ENCODE measurements at regions not wholly inside any gene's neighbourhood (a gene's known extent, or its start where the extent isn't known, plus 50 kb on each side); places are given as distances from the start of the nearest gene placed in this dataset.

GRCh38 chr5:124669956-124670721 lies 76.3 kb downstream of the ZNF608 start:
- Mint-ChIP-seq H3K27ac (no peak overlapping the region), H3K36me3 (no peaks in the 10 kb centered on the region), H3K27me3 (peaks cover 3% of the 10 kb centered on the region), H3K4me1 (ENCODE audit: low read depth) (no peaks in the 10 kb centered on the region), H3K9me3 (ENCODE audit: low read depth) (no peaks in the 10 kb centered on the region), H3K4me3 (no peak overlapping the region)

- Mint-ChIP-seq H3K36me3 (no peaks in the 10 kb centered on the region), H3K4me3 (no peak overlapping the region)
Observed at GRCh38 chr5:124669300-124669648, 77.2 kb downstream of the ZNF608 start.

GRCh38 chr5:124668353-124669299 lies 77.8 kb downstream of the ZNF608 start:
- no peak overlapping the region for H3K27ac Mint-ChIP-seq
- no peaks in the 10 kb centered on the region for H3K36me3 Mint-ChIP-seq
- H3K4me1 Mint-ChIP-seq (ENCODE audit: low read depth) = no peaks in the 10 kb centered on the region
- no peaks in the 10 kb centered on the region for H3K9me3 Mint-ChIP-seq (ENCODE audit: low read depth)
- H3K27me3 Mint-ChIP-seq = peaks cover 3% of the 10 kb centered on the region
- H3K4me3 Mint-ChIP-seq = no peak overlapping the region

More at GRCh38 chr5:124669300-124669648, 77.2 kb downstream of the ZNF608 start:
- no peaks in the 10 kb centered on the region for H3K9me3 Mint-ChIP-seq (ENCODE audit: low read depth)
- peaks cover 3% of the 10 kb centered on the region for H3K27me3 Mint-ChIP-seq
- no peak overlapping the region for H3K27ac Mint-ChIP-seq
- H3K4me1 Mint-ChIP-seq (ENCODE audit: low read depth) = no peaks in the 10 kb centered on the region

GRCh38 chr5:124665625-124666024 lies 80.8 kb downstream of the ZNF608 start:
- Mint-ChIP-seq H3K9me3 (ENCODE audit: low read depth) (no peaks in the 10 kb centered on the region), H3K27me3 (peaks cover 9% of the 10 kb centered on the region), H3K36me3 (no peaks in the 10 kb centered on the region), H3K4me1 (ENCODE audit: low read depth) (no peaks in the 10 kb centered on the region), H3K27ac (no peak overlapping the region), H3K4me3 (no peak overlapping the region)

- Mint-ChIP-seq H3K9me3 (ENCODE audit: low read depth) (no peaks in the 10 kb centered on the region), H3K27ac (no peak overlapping the region), H3K36me3 (no peaks in the 10 kb centered on the region), H3K4me1 (ENCODE audit: low read depth) (no peaks in the 10 kb centered on the region), H3K27me3 (peaks cover 14% of the 10 kb centered on the region), H3K4me3 (no peak overlapping the region)
Observed at GRCh38 chr5:124665035-124665434, 81.4 kb downstream of the ZNF608 start.

GRCh38 chr5:124664287-124664686 lies 82.2 kb downstream of the ZNF608 start:
- Mint-ChIP-seq H3K4me1 (ENCODE audit: low read depth) (no peaks in the 10 kb centered on the region), H3K27ac (no peak overlapping the region), H3K36me3 (no peaks in the 10 kb centered on the region), H3K4me3 (no peak overlapping the region), H3K9me3 (ENCODE audit: low read depth) (no peaks in the 10 kb centered on the region), H3K27me3 (peaks cover 15% of the 10 kb centered on the region)

GRCh38 chr5:124663101-124663506 lies 83.3 kb downstream of the ZNF608 start:
- Mint-ChIP-seq H3K4me3 (no peak overlapping the region), H3K27me3 (peaks cover 18% of the 10 kb centered on the region), H3K36me3 (no peaks in the 10 kb centered on the region), H3K9me3 (ENCODE audit: low read depth) (no peaks in the 10 kb centered on the region), H3K27ac (no peak overlapping the region), H3K4me1 (ENCODE audit: low read depth) (no peaks in the 10 kb centered on the region)

- no peak overlapping the region for H3K27ac Mint-ChIP-seq
- H3K4me3 Mint-ChIP-seq = no peak overlapping the region
- H3K9me3 Mint-ChIP-seq (ENCODE audit: low read depth) = no peaks in the 10 kb centered on the region
- H3K27me3 Mint-ChIP-seq = peaks cover 21% of the 10 kb centered on the region
- no peaks in the 10 kb centered on the region for H3K36me3 Mint-ChIP-seq
- no peaks in the 10 kb centered on the region for H3K4me1 Mint-ChIP-seq (ENCODE audit: low read depth)
Observed at GRCh38 chr5:124662181-124662781, 84.2 kb downstream of the ZNF608 start.

- peaks cover 21% of the 10 kb centered on the region for H3K27me3 Mint-ChIP-seq
- no peak overlapping the region for H3K27ac Mint-ChIP-seq
- no peaks in the 10 kb centered on the region for H3K9me3 Mint-ChIP-seq (ENCODE audit: low read depth)
- no peaks in the 10 kb centered on the region for H3K36me3 Mint-ChIP-seq
- no peaks in the 10 kb centered on the region for H3K4me1 Mint-ChIP-seq (ENCODE audit: low read depth)
- no peak overlapping the region for H3K4me3 Mint-ChIP-seq
Observed at GRCh38 chr5:124661317-124662141, 84.9 kb downstream of the ZNF608 start.

- Mint-ChIP-seq H3K36me3 (no peaks in the 10 kb centered on the region), H3K9me3 (ENCODE audit: low read depth) (no peaks in the 10 kb centered on the region), H3K4me1 (ENCODE audit: low read depth) (no peaks in the 10 kb centered on the region), H3K4me3 (no peak overlapping the region), H3K27me3 (peaks cover 21% of the 10 kb centered on the region), H3K27ac (no peak overlapping the region)
Observed at GRCh38 chr5:124660229-124661093, 86.0 kb downstream of the ZNF608 start.

GRCh38 chr5:124659798-124660197 lies 86.6 kb downstream of the ZNF608 start:
- peaks cover 21% of the 10 kb centered on the region for H3K27me3 Mint-ChIP-seq
- no peaks in the 10 kb centered on the region for H3K9me3 Mint-ChIP-seq (ENCODE audit: low read depth)
- H3K4me1 Mint-ChIP-seq (ENCODE audit: low read depth) = no peaks in the 10 kb centered on the region
- H3K27ac Mint-ChIP-seq = no peak overlapping the region
- no peak overlapping the region for H3K4me3 Mint-ChIP-seq
- H3K36me3 Mint-ChIP-seq = no peaks in the 10 kb centered on the region

GRCh38 chr5:124658867-124659557 lies 87.4 kb downstream of the ZNF608 start:
- Mint-ChIP-seq H3K4me1 (ENCODE audit: low read depth) (no peaks in the 10 kb centered on the region), H3K4me3 (no peak overlapping the region), H3K27ac (no peak overlapping the region), H3K9me3 (ENCODE audit: low read depth) (no peaks in the 10 kb centered on the region), H3K27me3 (peaks cover 21% of the 10 kb centered on the region), H3K36me3 (no peaks in the 10 kb centered on the region)

- H3K4me3 Mint-ChIP-seq = no peak overlapping the region
- no peak overlapping the region for H3K27ac Mint-ChIP-seq
- peaks cover 10% of the 10 kb centered on the region for H3K4me1 Mint-ChIP-seq (ENCODE audit: low read depth)
- H3K27me3 Mint-ChIP-seq = peaks cover 29% of the 10 kb centered on the region
- H3K9me3 Mint-ChIP-seq (ENCODE audit: low read depth) = no peaks in the 10 kb centered on the region
- H3K36me3 Mint-ChIP-seq = no peaks in the 10 kb centered on the region
Observed at GRCh38 chr5:124655921-124656511, 90.4 kb downstream of the ZNF608 start.
